Stomach (tissue), 8 donors: ENCODE measurements at regions not wholly inside any gene's neighbourhood (a gene's known extent, or its start where the extent isn't known, plus 50 kb on each side); places are given as distances from the start of the nearest gene placed in this dataset.
"Not testable (repeated sequence)": the region's sequence is repeated elsewhere in the genome, so short reads cannot be mapped to it uniquely, and the experiment has no call there.

Experiments used
- DNase-seq, 2 donors: peaks; one replicate each; pipeline versions ENCODE4 v3.0.0 to v3.0.0-alpha.2; 2013 to 2019
- H3K27ac ChIP-seq, 5 donors: fragments of 200-600 bp in 4 of 5; sonication (generic) in 4 of 5; one replicate each; pipeline ENCODE4 v1.5.1; 2013 to 2019; ENCODE audit warnings: mild to moderate bottlenecking in 1 of 5, moderate library complexity in 1 of 5
- H3K27me3 ChIP-seq, 3 donors: fragments of 200-600 bp; sonication (generic); one replicate each; pipeline ENCODE4 v1.5.1; 2017 to 2019; ENCODE audit warnings: mixed run types in 1 of 3
- H3K36me3 ChIP-seq, 4 donors: fragments of 200-600 bp; sonication (generic); 1 replicate in 3 of 4; 2 replicates in 1 of 4; pipeline ENCODE4 v1.5.1; 2016 to 2019
- H3K4me1 ChIP-seq, 4 donors: fragments of 200-600 bp; sonication (generic); one replicate each; pipeline ENCODE4 v1.5.1; 2016 to 2019
- H3K4me3 ChIP-seq, 4 donors: fragments of 200-600 bp; sonication (generic) in 3 of 4; one replicate each; pipeline ENCODE4 v1.5.1; 2016 to 2019; ENCODE audit warnings: mild to moderate bottlenecking in 1 of 4
- H3K9me3 ChIP-seq, 4 donors: fragments of 200-600 bp; sonication (generic); one replicate each; pipeline ENCODE4 v1.5.1; 2016 to 2019
- EP300 ChIP-seq: sonication (generic); formaldehyde crosslinking; IDR thresholded peaks from one replicate; pipeline ENCODE4 v1.6.1; 2017; ENCODE audit warnings: antibody characterized with exemption
- POLR2A ChIP-seq, 4 donors: fragments of 450-650 bp; IDR thresholded peaks; one replicate each; pipeline ENCODE4 v1.6.1; 2016; ENCODE audit warnings: antibody characterized with exemption in 4 of 4, control low read depth in 2 of 4, mild to moderate bottlenecking in 1 of 4, moderate library complexity in 1 of 4
- POLR2AphosphoS5 ChIP-seq, 3 donors: sonication (generic); formaldehyde crosslinking; IDR thresholded peaks; one replicate each; pipeline ENCODE4 v1.6.1; 2016; ENCODE audit warnings: antibody characterized with exemption in 3 of 3
- WGBS, 5 donors: extraction: QIAGEN DNeasy Blood & Tissue Kit in 3 of 5; methylation state at CpG; one replicate each; pipeline versions ENCODE4 v1.1.5 to v1.1.7; 2013 to 2018; 5-methylcytosine and 5-hydroxymethylcytosine counted together
- intact Hi-C: fragments of 100-400 bp; cut with DNase I; formaldehyde crosslinking; loops from one replicate; pipeline ENCODE4 v1.15.1; 2023; ENCODE audit warnings: low total_unique reads
- TF ChIP-seq, protein P1 (sequence below), 7 experiments: fragments of 450-650 bp in 4 of 7; fragments of 200-600 bp in 3 of 7; sonication (generic) in 3 of 7; IDR thresholded peaks; one replicate each; pipeline ENCODE4 v1.5.1; 2016 to 2019; ENCODE audit warnings: antibody characterized with exemption in 7 of 7, control low read depth in 2 of 7, mild to moderate bottlenecking in 1 of 7
- donor health status: healthy with polysubstance abuse.
- donor health status: Bipolar disorder and iron deficiency.
- donor health status: healthy.

DNA sequence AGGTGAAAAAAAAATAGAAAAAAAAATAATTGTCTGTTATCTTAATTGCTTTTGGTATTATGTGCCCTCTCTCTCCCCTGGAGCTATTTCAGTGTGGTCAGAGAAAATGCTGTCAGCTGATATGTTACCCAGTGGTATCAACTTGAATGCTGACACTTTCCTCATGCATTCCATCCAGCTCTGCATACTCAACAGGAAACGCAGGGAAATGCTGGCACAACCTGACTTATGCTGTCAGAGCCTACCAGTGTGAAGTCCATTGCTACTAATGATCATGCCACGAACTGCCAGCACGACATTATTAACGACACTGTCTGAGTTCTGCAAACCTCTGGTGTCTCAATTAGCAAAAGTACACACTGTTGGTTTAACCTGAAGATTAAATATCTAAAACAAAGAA is 182.8 kb downstream of the ZWINT start:
- TF ChIP-seq POLR2A (IDR thresholded peaks at IDR 0.05) (no peak), EP300 (no peak), POLR2AphosphoS5 (IDR thresholded peaks at IDR 0.05) (no peak)
- TF ChIP-seq, protein P1, sequence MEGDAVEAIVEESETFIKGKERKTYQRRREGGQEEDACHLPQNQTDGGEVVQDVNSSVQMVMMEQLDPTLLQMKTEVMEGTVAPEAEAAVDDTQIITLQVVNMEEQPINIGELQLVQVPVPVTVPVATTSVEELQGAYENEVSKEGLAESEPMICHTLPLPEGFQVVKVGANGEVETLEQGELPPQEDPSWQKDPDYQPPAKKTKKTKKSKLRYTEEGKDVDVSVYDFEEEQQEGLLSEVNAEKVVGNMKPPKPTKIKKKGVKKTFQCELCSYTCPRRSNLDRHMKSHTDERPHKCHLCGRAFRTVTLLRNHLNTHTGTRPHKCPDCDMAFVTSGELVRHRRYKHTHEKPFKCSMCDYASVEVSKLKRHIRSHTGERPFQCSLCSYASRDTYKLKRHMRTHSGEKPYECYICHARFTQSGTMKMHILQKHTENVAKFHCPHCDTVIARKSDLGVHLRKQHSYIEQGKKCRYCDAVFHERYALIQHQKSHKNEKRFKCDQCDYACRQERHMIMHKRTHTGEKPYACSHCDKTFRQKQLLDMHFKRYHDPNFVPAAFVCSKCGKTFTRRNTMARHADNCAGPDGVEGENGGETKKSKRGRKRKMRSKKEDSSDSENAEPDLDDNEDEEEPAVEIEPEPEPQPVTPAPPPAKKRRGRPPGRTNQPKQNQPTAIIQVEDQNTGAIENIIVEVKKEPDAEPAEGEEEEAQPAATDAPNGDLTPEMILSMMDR (IDR thresholded peaks at IDR 0.05), result no peak
- Histone ChIP-seq H3K27me3 (no peaks in the 10 kb centered on the region), H3K9me3 (no peaks in the 10 kb centered on the region), H3K36me3 (no peaks in the 10 kb centered on the region), H3K4me1 (no peaks in the 10 kb centered on the region), H3K4me3 (no peak overlapping the region), H3K27ac (no peak overlapping the region)
- 46 to 54% (median 48%) methylated on average over 4 of the region's 4 CpGs for WGBS, 5 donors
- peak in 1 of 2 donors; percentile 12 for DNase-seq
- intact Hi-C loops, result no loop called here

DNA sequence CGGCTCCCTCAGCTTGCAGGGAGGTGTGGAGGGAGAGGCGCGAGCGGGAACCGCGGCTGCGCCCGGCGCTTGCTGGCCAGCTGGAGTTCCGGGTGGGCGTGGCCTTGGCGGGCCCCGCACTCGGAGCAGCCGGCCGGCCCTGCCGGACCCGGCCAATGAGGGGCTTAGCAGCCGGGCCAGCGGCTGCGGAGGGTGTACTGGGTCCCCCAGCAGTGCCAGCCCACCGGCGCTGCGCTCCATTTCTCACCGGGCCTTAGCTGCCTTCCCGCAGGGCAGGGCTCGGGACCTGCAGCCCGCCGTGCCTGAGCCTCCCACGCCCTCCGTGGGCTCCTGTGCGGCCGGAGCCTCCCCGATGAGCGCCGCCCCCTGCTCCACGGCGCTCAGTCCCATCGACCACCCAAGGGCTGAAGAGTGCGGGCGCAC is 206.0 kb downstream of the ZWINT start:
- 91 to 98% (median 94%) methylated on average over 25 to 41 of the region's 41 CpGs for WGBS, 5 donors
- H3K27me3 ChIP-seq, H3K27ac ChIP-seq, H3K4me3 ChIP-seq, H3K4me1 ChIP-seq, intact Hi-C loops, DNase-seq, H3K36me3 ChIP-seq: not testable (repeated sequence)
- peaks cover 0 to 34% (median 32%) of the 10 kb centered on the region in 4 donors for H3K9me3 ChIP-seq

DNA sequence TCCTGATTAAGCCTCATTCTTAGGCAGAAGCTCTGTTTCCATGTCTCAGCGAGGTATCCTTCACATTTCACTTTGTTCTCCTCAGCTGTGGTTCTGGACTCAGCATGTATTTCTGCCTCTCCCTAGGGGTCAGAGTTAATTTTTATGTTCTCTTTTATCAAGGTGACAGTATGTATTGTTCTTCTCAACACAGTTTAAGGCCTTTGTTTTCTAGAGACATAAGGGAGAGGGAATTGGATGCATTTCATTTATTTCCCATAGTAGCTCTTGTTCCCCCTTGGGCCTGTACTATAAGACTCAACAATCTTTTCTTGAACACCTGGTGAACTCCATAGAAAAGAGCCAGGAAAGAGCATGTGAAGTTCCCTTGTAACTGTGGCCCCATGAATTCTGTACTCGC is 214.3 kb downstream of the ZWINT start:
- no peak overlapping the region for H3K27ac ChIP-seq
- no peaks in the 10 kb centered on the region for H3K4me1 ChIP-seq
- WGBS, 5 donors, result 70 to 89% (median 79%) methylated on average over 2 of the region's 2 CpGs
- H3K27me3 ChIP-seq, result no peaks in the 10 kb centered on the region
- H3K4me3 ChIP-seq, result no peak overlapping the region
- DNase-seq, result no peak
- H3K36me3 ChIP-seq, result no peaks in the 10 kb centered on the region
- intact Hi-C loops, result no loop called here
- peaks cover 0 to 24% (median 15%) of the 10 kb centered on the region in 4 donors for H3K9me3 ChIP-seq
- TF ChIP-seq POLR2A (IDR thresholded peaks at IDR 0.05), result no peak
- TF ChIP-seq POLR2AphosphoS5 (IDR thresholded peaks at IDR 0.05), result no peak
- no peak for TF ChIP-seq EP300
- TF ChIP-seq, protein P1 (IDR thresholded peaks at IDR 0.05), result no peak

DNA sequence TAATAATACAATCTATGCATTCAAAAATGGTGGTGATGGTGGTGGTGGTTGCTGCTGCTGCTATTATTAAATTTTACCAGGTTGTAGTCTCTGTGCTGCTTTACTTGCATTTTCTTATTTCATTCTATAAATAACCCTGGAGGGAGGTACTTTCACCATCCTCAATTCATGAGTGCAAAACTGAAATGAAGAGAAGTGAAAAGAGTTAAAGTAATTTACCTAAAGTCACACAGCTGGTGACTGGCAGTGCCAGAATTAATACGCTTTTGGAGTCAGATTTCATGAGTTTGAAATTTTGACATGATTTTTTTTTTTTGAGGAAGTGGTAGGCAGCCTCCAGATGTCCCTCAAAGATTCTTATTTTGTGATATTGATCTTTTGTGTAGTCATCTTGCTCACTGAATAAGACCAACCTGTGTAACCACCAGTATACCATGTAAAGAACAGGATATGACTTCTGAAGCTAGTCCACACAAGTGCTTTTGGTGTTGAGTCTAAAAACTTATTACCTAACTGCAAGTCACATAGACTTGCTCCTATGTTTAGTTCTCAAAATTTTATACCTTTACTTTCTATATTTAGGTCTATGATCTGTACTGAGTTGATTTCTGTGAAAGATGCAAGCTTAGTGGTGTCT is 218.8 kb downstream of the ZWINT start:
- DNase-seq, result no peak
- Histone ChIP-seq H3K27ac (no peak overlapping the region), H3K4me1 (no peaks in the 10 kb centered on the region), H3K4me3 (no peak overlapping the region), H3K36me3 (no peaks in the 10 kb centered on the region), H3K9me3 (peaks cover 0 to 4% (median 0%) of the 10 kb centered on the region in 4 donors), H3K27me3 (no peaks in the 10 kb centered on the region)
- TF ChIP-seq EP300, result no peak
- no peak for TF ChIP-seq POLR2A (IDR thresholded peaks at IDR 0.05)
- TF ChIP-seq, protein P1 (IDR thresholded peaks at IDR 0.05), result no peak
- no peak for TF ChIP-seq POLR2AphosphoS5 (IDR thresholded peaks at IDR 0.05)
- 62 to 84% (median 67%) methylated on average over 1 of the region's 1 CpG for WGBS, 5 donors
- intact Hi-C loops, result no loop called here

DNA sequence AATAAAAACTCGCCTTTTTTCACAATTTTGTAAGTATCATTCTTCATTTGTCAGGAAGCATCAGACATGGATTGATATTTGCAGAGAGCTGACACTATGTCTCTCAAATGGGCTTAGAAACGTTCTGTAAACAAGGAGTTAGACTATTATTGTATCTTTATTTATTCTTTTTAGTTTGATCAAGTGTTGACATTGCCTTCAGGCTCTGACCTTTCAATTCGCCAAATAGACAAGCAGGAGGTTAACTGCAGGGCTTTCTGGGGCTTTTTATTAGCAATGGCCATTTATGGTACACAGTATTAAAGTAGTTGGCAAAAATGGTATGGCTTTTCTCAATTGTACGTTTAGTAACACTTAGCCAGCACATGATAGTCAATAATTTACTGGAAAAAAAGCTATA is 221.7 kb downstream of the ZWINT start:
- H3K27me3 ChIP-seq, result no peaks in the 10 kb centered on the region
- H3K4me3 ChIP-seq, result no peak overlapping the region
- DNase-seq, result no peak
- TF ChIP-seq, protein P1 (IDR thresholded peaks at IDR 0.05), result no peak
- TF ChIP-seq POLR2A (IDR thresholded peaks at IDR 0.05) (no peak), POLR2AphosphoS5 (IDR thresholded peaks at IDR 0.05) (no peak), EP300 (no peak)
- WGBS, 5 donors, result 14 to 21% (median 19%) methylated on average over 4 of the region's 4 CpGs
- H3K27ac ChIP-seq, result no peak overlapping the region
- H3K36me3 ChIP-seq, result no peaks in the 10 kb centered on the region
- no peaks in the 10 kb centered on the region for H3K9me3 ChIP-seq
- H3K4me1 ChIP-seq, result no peaks in the 10 kb centered on the region
- intact Hi-C loops, result no loop called here
